ENCODE measurements at regions not wholly inside any gene's neighbourhood (a gene's known extent, or its start where the extent isn't known, plus 50 kb on each side); places are given as distances from the start of the nearest gene placed in this dataset.

- no peak for TF ChIP-seq USF2 (IDR thresholded peaks at IDR 0.05; ENCODE audit: low read length)
- TF ChIP-seq BCL11A (IDR thresholded peaks at IDR 0.05; ENCODE audit: low read depth in 2 of 2, low read length in 2 of 2) = no peak
- no peak for TF ChIP-seq CHD7 (IDR thresholded peaks at IDR 0.05; ENCODE audit: insufficient replicate concordance, low read length)
- no peak for TF ChIP-seq SIRT6 (IDR thresholded peaks at IDR 0.05; ENCODE audit: low read length)
- no peak for TF ChIP-seq HDAC6 (IDR thresholded peaks at IDR 0.05; ENCODE audit: low read depth, low read length)
- no peak for TF ChIP-seq FOSL1 (IDR thresholded peaks at IDR 0.05; ENCODE audit: insufficient read depth, low read depth, low read length)
Observed at GRCh38 chr5:111013011-111013410, 58.5 kb upstream of the TSLP start (continued).
